IMR-90 (cell line): ENCODE measurements at regions not wholly inside any gene's neighbourhood (a gene's known extent, or its start where the extent isn't known, plus 50 kb on each side); places are given as distances from the start of the nearest gene placed in this dataset.

ENCODE experiments used
- ATAC-seq: fragments of 200-7000 bp; cut with Tn5 transposase; 2 replicates; pipeline ENCODE4 v1.9.1; 2020; ENCODE audit warnings: low read depth, mild to moderate bottlenecking, moderate library complexity
- BruUV-seq: library from RNA; stranded (reverse); fragments of 400-500 nt; replicated peaks from 2 replicates; lab custom pipeline; 2021; lab: Mats Ljungman, UMichigan
- CTCF ChIA-PET: fragments of 300-600 bp; formaldehyde crosslinking; extraction: SDS; loops from one replicate; lab custom pipeline; 2021; ENCODE audit warnings: antibody characterized with exemption; lab: Yijun Ruan, JAX
- POLR2A ChIA-PET: fragments of 300-600 bp; sonication (Branson Sonifier 250); formaldehyde crosslinking; loops from one replicate; lab custom pipeline; 2022; ENCODE audit warnings: antibody characterized with exemption; ENCODE audit not compliant: unreplicated experiment; lab: Charles Lee
- DNase-seq: peaks from one replicate; pipeline ENCODE4 v3.0.0; 2013
- H2AFZ ChIP-seq: replicated peaks from 2 replicates; pipeline ENCODE3; 2013; ENCODE audit warnings: low read length, mild to moderate bottlenecking; ENCODE audit not compliant: poor library complexity
- H2AK5ac ChIP-seq: 2 replicates; pipeline ENCODE4 v1.6.1; 2013; ENCODE audit warnings: low read depth, low read length, inconsistent platforms
- H2AK9ac ChIP-seq: replicated peaks from 2 replicates; pipeline ENCODE3; 2013; ENCODE audit warnings: mild to moderate bottlenecking, low read depth, low read length, moderate library complexity; ENCODE audit not compliant: poor library complexity
- H2BK120ac ChIP-seq: 2 replicates; pipeline ENCODE4 v1.6.1; 2013; ENCODE audit warnings: low read depth, low read length, inconsistent platforms
- H2BK15ac ChIP-seq: 3 replicates; pipeline ENCODE4 v1.6.1; 2013; ENCODE audit warnings: low read depth, low read length, inconsistent platforms
- H2BK20ac ChIP-seq: 2 replicates; pipeline ENCODE4 v1.6.1; 2013; ENCODE audit warnings: low read depth, mild to moderate bottlenecking, inconsistent platforms, low read length, moderate library complexity
- H2BK5ac ChIP-seq: 2 replicates; pipeline ENCODE4 v1.6.1; 2013; ENCODE audit warnings: mild to moderate bottlenecking, low read depth, low read length, inconsistent platforms; ENCODE audit not compliant: poor library complexity, severe bottlenecking
- H3K14ac ChIP-seq: replicated peaks from 2 replicates; pipeline ENCODE4 v1.6.1; 2013; ENCODE audit warnings: low read depth, low read length, inconsistent platforms
- H3K18ac ChIP-seq: 2 replicates; pipeline ENCODE4 v1.6.1; 2013; ENCODE audit warnings: low read depth, low read length, control low read depth
- H3K23ac ChIP-seq: 2 replicates; pipeline ENCODE4 v1.6.1; 2013; ENCODE audit warnings: low read depth, low read length, inconsistent platforms
- H3K27ac ChIP-seq: 2 replicates; pipeline ENCODE4 v1.5.1; 2013; ENCODE audit warnings: mild to moderate bottlenecking, control low read depth, low read length; ENCODE audit not compliant: insufficient read depth
- H3K27me3 ChIP-seq: 2 replicates; pipeline ENCODE4 v1.6.1; 2013; ENCODE audit warnings: low read length; ENCODE audit not compliant: control insufficient read depth, insufficient read depth
- H3K36me3 ChIP-seq: 2 replicates; pipeline ENCODE4 v1.6.1; 2013; ENCODE audit warnings: low read length, mixed read lengths; ENCODE audit not compliant: control insufficient read depth, insufficient read depth
- H3K4ac ChIP-seq: 2 replicates; pipeline ENCODE4 v1.6.1; 2013; ENCODE audit warnings: low read depth, low read length, inconsistent platforms
- H3K4me1 ChIP-seq: 2 replicates; pipeline ENCODE4 v1.6.1; 2013; ENCODE audit warnings: low read length, mixed read lengths; ENCODE audit not compliant: control insufficient read depth, insufficient read depth
- H3K4me2 ChIP-seq: 2 replicates; pipeline ENCODE4 v1.6.1; 2013; ENCODE audit warnings: low read depth, mild to moderate bottlenecking, control low read depth, low read length, moderate library complexity
- H3K4me3 ChIP-seq: 2 replicates; pipeline ENCODE4 v1.5.1; 2013; ENCODE audit warnings: low read depth, mild to moderate bottlenecking, control low read depth, low read length, moderate library complexity; ENCODE audit not compliant: insufficient read depth
- H3K56ac ChIP-seq: 2 replicates; pipeline ENCODE4 v1.6.1; 2013; ENCODE audit warnings: low read length, inconsistent platforms; ENCODE audit not compliant: insufficient read depth; ENCODE audit errors: extremely low read depth
- H3K79me1 ChIP-seq, 2 experiments: 2 replicates each; pipeline ENCODE4 v1.6.1; 2013; ENCODE audit warnings: low read length in 2 of 2, inconsistent platforms in 1 of 2, low read depth in 1 of 2
- H3K9ac ChIP-seq: 2 replicates; pipeline ENCODE4 v1.6.1; 2013; ENCODE audit warnings: low read depth, low read length, control low read depth
- H3K9me1 ChIP-seq: 2 replicates; pipeline ENCODE4 v1.6.1; 2013; ENCODE audit warnings: low read length, inconsistent platforms; ENCODE audit not compliant: insufficient read depth
- H3K9me3 ChIP-seq: 2 replicates; pipeline ENCODE4 v1.6.1; 2013; ENCODE audit warnings: low read length; ENCODE audit not compliant: control insufficient read depth, insufficient read depth
- H4K20me1 ChIP-seq: 2 replicates; pipeline ENCODE4 v1.6.1; 2013; ENCODE audit warnings: low read length, inconsistent platforms; ENCODE audit not compliant: insufficient read depth
- H4K5ac ChIP-seq: 2 replicates; pipeline ENCODE4 v1.6.1; 2013; ENCODE audit warnings: mild to moderate bottlenecking, low read depth, low read length, control low read depth
- H4K8ac ChIP-seq, 2 experiments: 2 replicates each; pipeline ENCODE4 v1.6.1; 2013; ENCODE audit warnings: low read depth in 2 of 2, low read length in 2 of 2, control low read depth in 1 of 2, inconsistent platforms in 1 of 2
- H4K91ac ChIP-seq: 2 replicates; pipeline ENCODE4 v1.6.1; 2013; ENCODE audit warnings: low read depth, low read length, inconsistent platforms; ENCODE audit not compliant: insufficient read depth
- BHLHE40 ChIP-seq: fragments of 150-350 bp; IDR thresholded peaks from 2 replicates; pipeline ENCODE4 v1.6.1; 2016; ENCODE audit warnings: mild to moderate bottlenecking, low read depth, low read length
- CEBPB ChIP-seq: IDR thresholded peaks from 2 replicates; pipeline ENCODE4 v1.6.1; 2012; ENCODE audit warnings: low read depth, low read length, improper control_type of control experiment
- CHD1 ChIP-seq: IDR thresholded peaks from 2 replicates; pipeline ENCODE4 v1.6.1; 2012; ENCODE audit warnings: low read depth, low read length, improper control_type of control experiment
- CTCF ChIP-seq: conservative IDR thresholded peaks from 2 replicates; pipeline ENCODE4 v1.5.1; 2012; ENCODE audit warnings: mild to moderate bottlenecking, low read depth, low read length, improper control_type of control experiment
- ELK1 ChIP-seq: fragments of 150-350 bp; IDR thresholded peaks from 2 replicates; pipeline ENCODE4 v1.6.1; 2016; ENCODE audit warnings: low read depth, mild to moderate bottlenecking, low read length, moderate library complexity, borderline replicate concordance
- FOS ChIP-seq: fragments of 150-350 bp; IDR thresholded peaks from 2 replicates; pipeline ENCODE4 v1.6.1; 2016; ENCODE audit warnings: low read depth, low read length
- MAFK ChIP-seq: IDR thresholded peaks from 2 replicates; pipeline ENCODE4 v1.6.1; 2012; ENCODE audit warnings: low read depth, low read length, improper control_type of control experiment
- MAZ ChIP-seq: IDR thresholded peaks from 2 replicates; pipeline ENCODE4 v1.6.1; 2012; ENCODE audit warnings: low read depth, mild to moderate bottlenecking, low read length, improper control_type of control experiment, moderate library complexity, borderline replicate concordance
- MXI1 ChIP-seq: IDR thresholded peaks from 2 replicates; pipeline ENCODE4 v1.6.1; 2012; ENCODE audit warnings: low read depth, mild to moderate bottlenecking, low read length, moderate library complexity, borderline replicate concordance
- NFE2L2 ChIP-seq: fragments of 150-350 bp; IDR thresholded peaks from 2 replicates; pipeline ENCODE4 v1.6.1; 2016; ENCODE audit warnings: low read depth, mild to moderate bottlenecking, low read length
- POLR2A ChIP-seq: IDR thresholded peaks from 2 replicates; pipeline ENCODE4 v1.6.1; 2012; ENCODE audit warnings: mild to moderate bottlenecking, low read depth, low read length
- RAD21 ChIP-seq: IDR thresholded peaks from 2 replicates; pipeline ENCODE4 v1.6.1; 2012; ENCODE audit warnings: low read length, improper control_type of control experiment
- RFX5 ChIP-seq: IDR thresholded peaks from 2 replicates; pipeline ENCODE4 v1.8.0; 2012; ENCODE audit warnings: low read depth, mild to moderate bottlenecking, low read length, moderate library complexity
- SMC3 ChIP-seq: fragments of 150-350 bp; IDR thresholded peaks from 2 replicates; pipeline ENCODE4 v1.6.1; 2016; ENCODE audit warnings: low read depth, mild to moderate bottlenecking, antibody characterized with exemption, low read length, moderate library complexity
- USF2 ChIP-seq: fragments of 150-350 bp; IDR thresholded peaks from 2 replicates; pipeline ENCODE4 v1.6.1; 2017; ENCODE audit warnings: mild to moderate bottlenecking, antibody characterized with exemption, low read length, low read depth
- whole genome bisulfite sequencing, 2 experiments: methylation state at CpG; one replicate each; pipeline versions ENCODE4 v1.1.5 to v1.1.7; 2013; ENCODE audit warnings: missing lambda C conversion rate in 2 of 2; ENCODE audit not compliant: insufficient read length in 1 of 2; ENCODE audit errors: extremely low coverage in 2 of 2; 5-methylcytosine and 5-hydroxymethylcytosine counted together
- dilution Hi-C: fragments of 300-500 bp; cut with HindIII; formaldehyde crosslinking; loops from one replicate; pipeline ENCODE4 v1.14.3; 2018; ENCODE audit warnings: low sequenced_read_pairs; ENCODE audit not compliant: unreplicated experiment
- in situ Hi-C: fragments of 300-500 bp; cut with MboI; formaldehyde crosslinking; loops from 3 replicates; pipeline ENCODE4 v1.14.3; 2019; ENCODE audit warnings: low sequenced_read_pairs, inconsistent platforms, mixed read lengths
- intact Hi-C: fragments of 100-400 bp; cut with micrococcal nuclease; formaldehyde crosslinking; loops from 2 replicates; pipeline ENCODE4 v1.10.0; 2022

- ChIA-PET CTCF (no interaction called here), POLR2A (interaction anchor here (0.6 kb wide), 1 partner anchor 326 kb away, joined by 6 read pairs; no protein-coding TSS in a partner anchor)
- intact Hi-C loops (no loop called here), dilution Hi-C loops (no loop called here), in situ Hi-C loops (no loop called here)
- Histone ChIP-seq H4K91ac (no peak overlapping the region), H3K23ac (no peak overlapping the region), H4K20me1 (no peaks in the 10 kb centered on the region), H2AK5ac (no peak overlapping the region), H4K5ac (no peak overlapping the region), H2BK120ac (no peak overlapping the region), H3K14ac (no peak overlapping the region), H3K56ac (no peak overlapping the region), H3K9me1 (no peaks in the 10 kb centered on the region), H3K9me3 (peaks cover 4% of the 10 kb centered on the region; the same call in 1 of the 2 replicates), H3K36me3 (no peaks in the 10 kb centered on the region), H4K8ac (no peak overlapping the region), H3K9ac (no peak overlapping the region), H3K27me3 (no peaks in the 10 kb centered on the region), H3K18ac (no peak overlapping the region), H3K27ac (no peak overlapping the region), H2BK20ac (no peak overlapping the region), H2BK5ac (no peak overlapping the region), H3K4me2 (no peak overlapping the region), H2AFZ (no peak overlapping the region), H2BK15ac (no peak overlapping the region), H3K4ac (no peak overlapping the region), H3K4me3 (no peak overlapping the region), H2AK9ac (no peak overlapping the region), H3K79me1 (no peaks in the 10 kb centered on the region), H3K4me1 (no peaks in the 10 kb centered on the region)
- no CpG with 5 or more reads among the region's 11 CpGs for WGBS, 2 experiments
- BruUV-seq = no TSS peak
- DNase-seq = no peak
- no peak for ATAC-seq
- TF ChIP-seq MAFK (no peak), NFE2L2 (no peak), MAZ (no peak), SMC3 (no peak), BHLHE40 (no peak), USF2 (no peak), RAD21 (no peak), RFX5 (no peak), CHD1 (no peak), ELK1 (no peak), FOS (no peak), CTCF (no peak), MXI1 (no peak), POLR2A (no peak), CEBPB (no peak)
Measured at GRCh38 chr2:15749460-15750432, 158.1 kb downstream of the DDX1 start.
